ENCODE measurements at regions not wholly inside any gene's neighbourhood (a gene's known extent, or its start where the extent isn't known, plus 50 kb on each side); places are given as distances from the start of the nearest gene placed in this dataset.
"Not testable (repeated sequence)": the region's sequence is repeated elsewhere in the genome, so short reads cannot be mapped to it uniquely, and the experiment has no call there.

- DNase-seq, result no peak
Observed at GRCh38 chr1:232379063-232379434, 250.9 kb downstream of the SIPA1L2 start.

- DNase-seq, result no peak
Observed at GRCh38 chr1:232378266-232379062, 251.5 kb downstream of the SIPA1L2 start.

GRCh38 chr1:232377494-232377770, 252.5 kb downstream of the SIPA1L2 start:
- peak; percentile 41 for DNase-seq

GRCh38 chr1:232376632-232377493, 253.1 kb downstream of the SIPA1L2 start:
- no peak for DNase-seq

GRCh38 chr1:232372841-232373440, 257.0 kb downstream of the SIPA1L2 start:
- DNase-seq, result no peak

GRCh38 chr1:232372431-232372830, 257.5 kb downstream of the SIPA1L2 start:
- DNase-seq, result no peak

GRCh38 chr1:232369451-232370296, 260.3 kb downstream of the SIPA1L2 start:
- no peak for DNase-seq

GRCh38 chr1:232368821-232369321, 261.1 kb downstream of the SIPA1L2 start:
- no peak for DNase-seq

- no peak for DNase-seq
Observed at GRCh38 chr1:232367293-232367692, 262.6 kb downstream of the SIPA1L2 start.

GRCh38 chr1:232364654-232365382, 265.1 kb downstream of the SIPA1L2 start:
- no peak for DNase-seq

GRCh38 chr1:232363008-232363407, 266.9 kb downstream of the SIPA1L2 start:
- DNase-seq, result no peak

- peak; percentile 56 for DNase-seq
Observed at GRCh38 chr1:232357416-232357815, 272.5 kb downstream of the SIPA1L2 start.

GRCh38 chr1:232355162-232356006, 274.5 kb downstream of the SIPA1L2 start:
- DNase-seq, result no peak

- no peak for DNase-seq
Observed at GRCh38 chr1:232353001-232353400, 276.9 kb downstream of the SIPA1L2 start.

- DNase-seq, result no peak
Observed at GRCh38 chr1:232352366-232352765, 277.6 kb downstream of the SIPA1L2 start.

GRCh38 chr1:232351335-232351734, 278.6 kb downstream of the SIPA1L2 start:
- DNase-seq, result no peak

- no peak for DNase-seq
Observed at GRCh38 chr1:232346844-232347243, 283.1 kb downstream of the SIPA1L2 start.

- no peak for DNase-seq
Observed at GRCh38 chr1:232344791-232345399, 285.0 kb downstream of the SIPA1L2 start.

GRCh38 chr1:232344186-232344585, 285.7 kb downstream of the SIPA1L2 start:
- DNase-seq, result not testable (repeated sequence)

- DNase-seq, result no peak
Observed at GRCh38 chr1:232340446-232340845, 289.5 kb downstream of the SIPA1L2 start.

- no peak for DNase-seq
Observed at GRCh38 chr1:232339073-232339472, 290.9 kb downstream of the SIPA1L2 start.

Measured in fibroblast of skin of right biceps (primary cell).